ENCODE measurements at regions not wholly inside any gene's neighbourhood (a gene's known extent, or its start where the extent isn't known, plus 50 kb on each side); places are given as distances from the start of the nearest gene placed in this dataset.
"Not testable (repeated sequence)": the region's sequence is repeated elsewhere in the genome, so short reads cannot be mapped to it uniquely, and the experiment has no call there.

DNA sequence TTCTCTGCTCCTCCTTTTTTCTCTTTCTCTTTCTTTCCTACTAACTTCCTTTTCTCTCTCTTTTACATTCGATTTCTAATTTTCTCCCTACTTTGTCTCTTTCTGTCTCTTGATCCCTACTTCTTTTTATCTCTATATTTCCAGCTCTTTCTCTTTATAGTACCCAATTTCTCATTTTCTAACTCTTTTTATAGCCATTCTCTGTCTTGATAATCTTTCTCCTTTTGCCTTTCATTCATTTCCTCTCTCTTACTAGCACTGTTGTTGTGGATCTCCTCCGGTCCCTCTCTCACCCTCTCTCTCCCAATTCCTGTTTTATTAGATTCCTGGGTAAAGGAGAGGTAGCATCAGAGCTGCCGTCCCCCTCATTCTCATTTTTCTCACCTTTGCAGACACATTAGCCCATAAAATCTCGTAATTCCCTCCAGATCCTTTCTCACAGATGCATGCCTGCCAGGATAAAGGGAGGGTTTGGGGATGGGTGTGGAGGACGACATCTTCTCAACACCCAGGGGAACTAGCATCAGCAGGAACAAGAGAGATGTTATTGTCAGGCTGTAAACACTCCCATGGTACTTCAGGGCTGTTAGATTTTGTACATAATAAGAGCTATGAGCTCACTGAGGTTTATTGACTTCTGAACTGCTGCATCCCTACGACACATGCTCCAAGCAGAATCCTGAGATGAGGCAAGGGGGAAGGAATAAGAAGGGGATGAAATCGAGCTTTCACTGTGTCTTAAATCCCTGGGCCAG is 159.0 kb upstream of the GALNT2 start:
- H3K4me3 ChIP-seq (replicated peaks; ENCODE audit: low read depth, low read length): no peak overlapping the region
- TF ChIP-seq, protein P1, sequence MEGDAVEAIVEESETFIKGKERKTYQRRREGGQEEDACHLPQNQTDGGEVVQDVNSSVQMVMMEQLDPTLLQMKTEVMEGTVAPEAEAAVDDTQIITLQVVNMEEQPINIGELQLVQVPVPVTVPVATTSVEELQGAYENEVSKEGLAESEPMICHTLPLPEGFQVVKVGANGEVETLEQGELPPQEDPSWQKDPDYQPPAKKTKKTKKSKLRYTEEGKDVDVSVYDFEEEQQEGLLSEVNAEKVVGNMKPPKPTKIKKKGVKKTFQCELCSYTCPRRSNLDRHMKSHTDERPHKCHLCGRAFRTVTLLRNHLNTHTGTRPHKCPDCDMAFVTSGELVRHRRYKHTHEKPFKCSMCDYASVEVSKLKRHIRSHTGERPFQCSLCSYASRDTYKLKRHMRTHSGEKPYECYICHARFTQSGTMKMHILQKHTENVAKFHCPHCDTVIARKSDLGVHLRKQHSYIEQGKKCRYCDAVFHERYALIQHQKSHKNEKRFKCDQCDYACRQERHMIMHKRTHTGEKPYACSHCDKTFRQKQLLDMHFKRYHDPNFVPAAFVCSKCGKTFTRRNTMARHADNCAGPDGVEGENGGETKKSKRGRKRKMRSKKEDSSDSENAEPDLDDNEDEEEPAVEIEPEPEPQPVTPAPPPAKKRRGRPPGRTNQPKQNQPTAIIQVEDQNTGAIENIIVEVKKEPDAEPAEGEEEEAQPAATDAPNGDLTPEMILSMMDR (IDR thresholded peaks at IDR 0.05; ENCODE audit: low read depth, low read length, missing control alignments): no peak
- no peak for DNase-seq (ENCODE audit: extremely low read depth, low read depth)

DNA sequence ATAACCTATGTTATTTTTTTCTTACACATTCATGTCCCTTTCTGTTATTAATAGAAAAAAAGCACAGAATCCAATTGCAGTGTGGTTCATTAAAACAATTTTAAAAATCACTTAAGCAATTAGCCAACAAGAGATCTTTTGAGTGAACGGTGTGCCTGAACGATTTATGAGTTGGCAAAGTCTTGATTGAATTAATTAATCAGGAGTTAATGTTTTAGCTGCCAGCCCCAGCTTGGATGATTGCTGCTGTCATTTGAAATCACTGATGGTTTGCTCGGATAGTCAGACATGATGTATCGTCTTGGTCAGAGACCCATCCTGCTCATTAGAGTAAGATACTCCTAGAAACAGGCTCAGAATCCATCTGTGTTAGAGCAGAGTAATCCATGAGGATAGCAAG is 158.3 kb upstream of the GALNT2 start:
- no peak overlapping the region for H3K4me3 ChIP-seq (replicated peaks; ENCODE audit: low read depth, low read length)
- DNase-seq (ENCODE audit: extremely low read depth, low read depth): no peak
- TF ChIP-seq, protein P1 (IDR thresholded peaks at IDR 0.05; ENCODE audit: low read depth, low read length, missing control alignments): no peak

DNA sequence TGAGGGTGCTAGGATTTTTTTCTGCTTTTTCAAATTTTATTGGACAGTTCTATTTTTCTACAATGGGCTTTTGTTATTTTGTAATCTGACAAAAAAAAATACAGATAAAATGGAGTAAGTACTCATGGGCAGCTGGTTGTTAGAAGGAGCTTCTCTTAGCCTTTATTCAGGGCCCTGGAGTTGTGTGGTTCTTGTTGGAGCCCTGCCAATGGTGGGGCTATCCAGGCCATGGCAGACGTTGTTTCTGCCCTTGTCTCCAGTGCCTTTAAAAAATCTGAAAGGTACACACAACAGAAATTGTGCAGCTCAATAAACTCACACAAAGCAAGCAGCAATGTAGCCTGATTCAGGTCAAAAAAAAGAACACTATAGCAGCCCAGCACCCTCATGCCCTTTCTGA is 153.5 kb upstream of the GALNT2 start:
- no peak overlapping the region for H3K4me3 ChIP-seq (replicated peaks; ENCODE audit: low read depth, low read length)
- TF ChIP-seq, protein P1 (IDR thresholded peaks at IDR 0.05; ENCODE audit: low read depth, low read length, missing control alignments): no peak
- no peak for DNase-seq (ENCODE audit: extremely low read depth, low read depth)

DNA sequence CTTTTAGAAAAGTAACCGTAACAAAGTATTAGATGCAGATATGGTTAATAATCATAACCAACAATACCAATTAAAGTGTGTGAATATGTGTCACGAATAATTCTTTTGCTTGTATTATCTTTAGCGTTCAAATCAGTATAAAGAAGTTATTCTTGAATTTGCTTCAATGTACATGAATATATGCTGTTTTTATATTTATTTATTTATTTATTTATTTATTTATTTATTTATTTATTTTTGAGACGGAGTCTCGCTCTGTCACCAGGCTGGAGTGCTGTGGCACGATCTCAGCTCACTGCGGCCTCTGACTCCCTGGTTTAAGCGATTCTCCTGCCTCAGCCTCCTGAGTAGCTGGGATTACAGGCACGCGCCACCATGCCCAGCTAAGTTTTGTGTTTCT is 147.6 kb upstream of the GALNT2 start:
- not testable (repeated sequence) for DNase-seq (ENCODE audit: extremely low read depth, low read depth); H3K4me3 ChIP-seq (replicated peaks; ENCODE audit: low read depth, low read length)

DNA sequence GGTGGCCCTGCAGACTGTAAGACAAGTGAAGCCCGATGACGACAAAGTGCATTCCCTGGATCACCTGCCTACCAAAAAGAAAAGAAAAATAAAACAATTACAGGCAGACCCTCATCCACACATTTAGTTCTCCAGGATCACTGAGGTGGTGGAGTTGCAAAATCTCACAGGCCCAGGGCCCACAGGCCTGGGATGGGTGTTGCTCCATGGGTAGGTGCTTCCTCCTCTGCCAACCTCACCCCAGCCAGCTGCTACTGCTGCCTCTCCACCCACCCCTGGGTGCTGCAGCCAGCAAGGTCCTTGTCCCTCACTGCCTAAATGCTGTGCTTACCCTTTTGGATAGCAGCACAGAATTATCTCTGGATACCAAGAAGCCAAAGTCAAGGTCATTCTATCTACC is 146.4 kb upstream of the GALNT2 start:
- no peak for DNase-seq (ENCODE audit: extremely low read depth, low read depth)
- TF ChIP-seq, protein P1 (IDR thresholded peaks at IDR 0.05; ENCODE audit: low read depth, low read length, missing control alignments): no peak
- no peak overlapping the region for H3K4me3 ChIP-seq (replicated peaks; ENCODE audit: low read depth, low read length)

DNA sequence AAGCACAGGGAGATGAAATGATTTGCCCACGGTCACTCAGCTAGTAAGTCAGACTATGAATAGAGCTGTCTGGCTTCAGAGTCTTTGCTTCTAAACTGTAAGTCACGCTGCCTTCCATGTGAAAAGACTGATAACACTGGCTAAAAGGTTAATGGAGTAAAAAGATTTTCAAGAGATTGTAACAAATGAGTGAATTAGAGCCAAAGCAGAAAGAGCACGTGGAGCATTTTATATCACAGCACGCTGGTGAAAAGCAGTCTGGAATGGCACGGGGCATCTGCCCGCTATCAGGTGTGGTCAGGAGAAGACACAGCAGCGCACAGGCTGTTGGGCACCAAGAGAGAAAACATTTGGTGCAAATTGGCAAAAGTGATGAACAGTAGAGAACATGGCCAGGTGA is 144.8 kb upstream of the GALNT2 start:
- no peak overlapping the region for H3K4me3 ChIP-seq (replicated peaks; ENCODE audit: low read depth, low read length)
- TF ChIP-seq, protein P1 (IDR thresholded peaks at IDR 0.05; ENCODE audit: low read depth, low read length, missing control alignments): no peak
- DNase-seq (ENCODE audit: extremely low read depth, low read depth): no peak

DNA sequence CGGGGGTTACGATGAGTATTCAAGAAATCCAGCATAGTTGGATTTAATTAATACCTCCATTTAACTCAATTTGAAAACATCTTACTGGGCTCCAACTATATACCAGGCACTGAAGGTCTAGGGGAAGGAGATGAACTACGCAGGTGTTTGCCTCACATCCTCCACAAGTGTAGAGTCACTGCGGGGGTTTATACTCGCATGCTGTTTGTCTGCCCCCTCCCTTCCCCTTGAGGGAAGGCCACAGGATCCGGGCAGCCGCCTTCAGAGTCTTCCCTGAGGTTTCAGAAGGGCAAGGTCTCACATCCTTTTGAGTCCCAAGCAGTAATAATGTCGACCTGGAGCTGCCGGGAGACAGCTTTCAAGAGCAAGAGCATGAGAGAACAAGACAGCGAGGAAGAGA is 142.4 kb upstream of the GALNT2 start:
- H3K4me3 ChIP-seq (replicated peaks; ENCODE audit: low read depth, low read length): no peak overlapping the region
- DNase-seq (ENCODE audit: extremely low read depth, low read depth): no peak
- TF ChIP-seq, protein P1 (IDR thresholded peaks at IDR 0.05; ENCODE audit: low read depth, low read length, missing control alignments): no peak
